ENCODE measurements at regions not wholly inside any gene's neighbourhood (a gene's known extent, or its start where the extent isn't known, plus 50 kb on each side); places are given as distances from the start of the nearest gene placed in this dataset.

GRCh38 chr10:128928231-128928836 lies 538.7 kb upstream of the MGMT start:
- in situ Hi-C loops (cut with HindIII; ENCODE audit: low pct_ligation_motif_present, low pct_unique_long_range_greater_than_20kb, low sequenced_read_pairs): no loop called here
- no peak for DNase-seq

GRCh38 chr10:128929131-128929530 lies 537.9 kb upstream of the MGMT start:
- in situ Hi-C loops (cut with HindIII; ENCODE audit: low pct_ligation_motif_present, low pct_unique_long_range_greater_than_20kb, low sequenced_read_pairs): no loop called here
- DNase-seq: no peak

- in situ Hi-C loops (cut with HindIII; ENCODE audit: low pct_ligation_motif_present, low pct_unique_long_range_greater_than_20kb, low sequenced_read_pairs): no loop called here
- DNase-seq: no peak
Observed at GRCh38 chr10:128929767-128930166, 537.3 kb upstream of the MGMT start.

- no peak for DNase-seq
- in situ Hi-C loops (cut with HindIII; ENCODE audit: low pct_ligation_motif_present, low pct_unique_long_range_greater_than_20kb, low sequenced_read_pairs): no loop called here
Observed at GRCh38 chr10:128930515-128930914, 536.5 kb upstream of the MGMT start.

GRCh38 chr10:128932071-128932820 lies 534.8 kb upstream of the MGMT start:
- in situ Hi-C loops (cut with HindIII; ENCODE audit: low pct_ligation_motif_present, low pct_unique_long_range_greater_than_20kb, low sequenced_read_pairs): no loop called here
- no peak for DNase-seq

- DNase-seq: no peak
- in situ Hi-C loops (cut with HindIII; ENCODE audit: low pct_ligation_motif_present, low pct_unique_long_range_greater_than_20kb, low sequenced_read_pairs): no loop called here
Observed at GRCh38 chr10:128934492-128934891, 532.5 kb upstream of the MGMT start.

- no peak for DNase-seq
- in situ Hi-C loops (cut with HindIII; ENCODE audit: low pct_ligation_motif_present, low pct_unique_long_range_greater_than_20kb, low sequenced_read_pairs): no loop called here
Observed at GRCh38 chr10:128936392-128936791, 530.6 kb upstream of the MGMT start.

GRCh38 chr10:128938558-128938957 lies 528.5 kb upstream of the MGMT start:
- in situ Hi-C loops (cut with HindIII; ENCODE audit: low pct_ligation_motif_present, low pct_unique_long_range_greater_than_20kb, low sequenced_read_pairs): no loop called here
- no peak for DNase-seq

GRCh38 chr10:128940081-128940480 lies 527.0 kb upstream of the MGMT start:
- in situ Hi-C loops (cut with HindIII; ENCODE audit: low pct_ligation_motif_present, low pct_unique_long_range_greater_than_20kb, low sequenced_read_pairs): no loop called here

GRCh38 chr10:128943111-128943510 lies 523.9 kb upstream of the MGMT start:
- in situ Hi-C loops (cut with HindIII; ENCODE audit: low pct_ligation_motif_present, low pct_unique_long_range_greater_than_20kb, low sequenced_read_pairs): no loop called here

More at GRCh38 chr10:128940081-128940480, 527.0 kb upstream of the MGMT start:
- DNase-seq: no peak

GRCh38 chr10:128945398-128945797 lies 521.6 kb upstream of the MGMT start:
- no peak for DNase-seq
- in situ Hi-C loops (cut with HindIII; ENCODE audit: low pct_ligation_motif_present, low pct_unique_long_range_greater_than_20kb, low sequenced_read_pairs): no loop called here

More at GRCh38 chr10:128943111-128943510, 523.9 kb upstream of the MGMT start:
- DNase-seq: no peak

GRCh38 chr10:128950159-128950915 lies 516.7 kb upstream of the MGMT start:
- in situ Hi-C loops (cut with HindIII; ENCODE audit: low pct_ligation_motif_present, low pct_unique_long_range_greater_than_20kb, low sequenced_read_pairs): no loop called here

GRCh38 chr10:128950916-128951275 lies 516.1 kb upstream of the MGMT start:
- in situ Hi-C loops (cut with HindIII; ENCODE audit: low pct_ligation_motif_present, low pct_unique_long_range_greater_than_20kb, low sequenced_read_pairs): no loop called here
- DNase-seq: no peak

More at GRCh38 chr10:128950159-128950915, 516.7 kb upstream of the MGMT start:
- no peak for DNase-seq

- DNase-seq: no peak
- in situ Hi-C loops (cut with HindIII; ENCODE audit: low pct_ligation_motif_present, low pct_unique_long_range_greater_than_20kb, low sequenced_read_pairs): no loop called here
Observed at GRCh38 chr10:128952856-128953255, 514.2 kb upstream of the MGMT start.

GRCh38 chr10:128956149-128956548 lies 510.9 kb upstream of the MGMT start:
- no peak for DNase-seq
- in situ Hi-C loops (cut with HindIII; ENCODE audit: low pct_ligation_motif_present, low pct_unique_long_range_greater_than_20kb, low sequenced_read_pairs): no loop called here

- no peak for DNase-seq
- in situ Hi-C loops (cut with HindIII; ENCODE audit: low pct_ligation_motif_present, low pct_unique_long_range_greater_than_20kb, low sequenced_read_pairs): no loop called here
Observed at GRCh38 chr10:128957221-128957620, 509.8 kb upstream of the MGMT start.

- no peak for DNase-seq
- in situ Hi-C loops (cut with HindIII; ENCODE audit: low pct_ligation_motif_present, low pct_unique_long_range_greater_than_20kb, low sequenced_read_pairs): no loop called here
Observed at GRCh38 chr10:128958834-128959690, 508.0 kb upstream of the MGMT start.

- DNase-seq: no peak
- in situ Hi-C loops (cut with HindIII; ENCODE audit: low pct_ligation_motif_present, low pct_unique_long_range_greater_than_20kb, low sequenced_read_pairs): no loop called here
Observed at GRCh38 chr10:128959746-128960145, 507.3 kb upstream of the MGMT start.

- in situ Hi-C loops (cut with HindIII; ENCODE audit: low pct_ligation_motif_present, low pct_unique_long_range_greater_than_20kb, low sequenced_read_pairs): no loop called here
- DNase-seq: no peak
Observed at GRCh38 chr10:128960517-128960916, 506.5 kb upstream of the MGMT start.
